T-helper 1 cell (primary cell): ENCODE measurements at regions not wholly inside any gene's neighbourhood (a gene's known extent, or its start where the extent isn't known, plus 50 kb on each side); places are given as distances from the start of the nearest gene placed in this dataset.

ENCODE experiments used
- DNase-seq, 5 donors: peaks; one replicate each; pipeline ENCODE4 v3.0.0-alpha.2; 2012 to 2020

DNA sequence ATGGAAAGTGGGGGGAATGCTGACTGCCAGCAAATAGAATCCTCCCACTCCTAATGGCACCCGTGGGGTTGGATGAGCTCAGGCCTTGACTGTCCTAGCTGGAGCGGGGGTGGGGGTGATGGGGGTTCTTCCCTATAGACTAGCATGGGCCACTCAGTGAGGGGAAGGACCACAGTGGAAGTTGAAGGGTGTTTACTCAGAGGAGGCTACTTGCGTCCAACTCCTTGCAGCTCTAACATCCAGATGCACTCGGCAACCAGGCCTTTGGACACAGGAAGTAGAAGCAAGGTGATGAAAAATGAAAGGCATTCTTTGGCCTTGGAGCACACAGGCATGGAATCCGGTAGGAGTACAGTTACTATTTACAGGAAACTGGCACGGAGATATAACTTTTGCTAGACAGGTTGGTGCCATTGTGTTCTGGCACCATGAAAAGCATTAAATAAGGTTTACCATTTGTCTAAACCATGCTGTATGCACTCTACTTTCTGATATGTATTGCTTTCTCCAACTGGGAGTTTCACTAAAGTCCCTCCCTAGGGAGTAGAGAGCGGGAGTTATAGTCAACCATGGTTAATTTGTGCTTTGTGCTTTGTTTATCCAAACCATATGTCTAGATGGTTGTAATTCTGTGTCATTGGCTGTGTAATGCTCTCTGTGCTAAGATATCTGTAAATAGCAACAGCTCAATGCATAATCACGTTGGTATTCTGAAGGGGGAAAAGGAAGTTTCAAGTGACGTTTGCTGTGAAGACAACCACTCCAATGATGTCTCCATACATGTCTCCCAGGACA lies 125.3 kb downstream of the TSHZ3 start:
- DNase-seq = no peak

- peak in 2 of 5 donors; percentile 5 to 61 for DNase-seq
Observed at GRCh38 chr19:31220540-31220939, 128.7 kb downstream of the TSHZ3 start.

- peak in 1 of 5 donors; percentile 51 for DNase-seq
Observed at GRCh38 chr19:31214997-31215396, 134.2 kb downstream of the TSHZ3 start.

DNA sequence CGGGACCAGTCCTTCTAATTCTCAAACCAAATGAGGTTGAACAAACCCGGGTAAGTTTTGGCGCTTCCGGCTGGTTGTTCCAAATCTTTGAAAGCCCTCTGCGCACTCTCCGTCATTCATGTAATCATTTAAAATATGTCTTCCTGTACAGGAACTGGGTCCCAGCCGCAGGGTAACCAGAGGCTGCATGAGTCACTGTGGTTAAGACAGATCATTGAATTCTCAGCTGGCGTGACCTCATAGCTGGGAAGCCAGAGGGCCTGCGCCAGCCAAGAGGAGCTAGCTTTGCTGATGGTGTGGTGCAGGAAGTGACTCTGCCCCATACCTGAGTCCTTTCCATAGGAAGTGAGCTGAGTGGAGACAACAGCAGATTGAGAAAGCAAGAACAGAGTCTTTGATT lies 135.2 kb downstream of the TSHZ3 start:
- peak; percentile 65 to 98 (median 76) for DNase-seq

DNA sequence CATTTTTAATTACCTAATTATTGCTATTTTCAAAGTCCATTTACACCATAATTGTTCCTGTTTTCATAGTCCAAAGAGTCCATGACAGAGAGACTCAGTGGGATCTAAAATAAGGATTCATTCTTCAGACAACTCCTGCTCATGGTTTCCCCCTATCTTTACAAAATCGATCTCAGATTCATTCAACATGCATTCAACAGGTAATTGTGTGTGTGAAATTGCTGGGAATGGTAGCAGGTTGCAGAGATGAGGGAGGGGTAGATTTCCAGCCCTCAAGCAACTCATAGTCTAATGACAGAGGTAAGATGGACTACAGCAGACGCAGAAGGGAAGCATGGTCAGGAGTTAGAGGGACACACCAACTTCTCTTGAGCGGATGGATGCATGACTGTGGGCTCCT lies 138.1 kb downstream of the TSHZ3 start:
- DNase-seq = no peak

DNA sequence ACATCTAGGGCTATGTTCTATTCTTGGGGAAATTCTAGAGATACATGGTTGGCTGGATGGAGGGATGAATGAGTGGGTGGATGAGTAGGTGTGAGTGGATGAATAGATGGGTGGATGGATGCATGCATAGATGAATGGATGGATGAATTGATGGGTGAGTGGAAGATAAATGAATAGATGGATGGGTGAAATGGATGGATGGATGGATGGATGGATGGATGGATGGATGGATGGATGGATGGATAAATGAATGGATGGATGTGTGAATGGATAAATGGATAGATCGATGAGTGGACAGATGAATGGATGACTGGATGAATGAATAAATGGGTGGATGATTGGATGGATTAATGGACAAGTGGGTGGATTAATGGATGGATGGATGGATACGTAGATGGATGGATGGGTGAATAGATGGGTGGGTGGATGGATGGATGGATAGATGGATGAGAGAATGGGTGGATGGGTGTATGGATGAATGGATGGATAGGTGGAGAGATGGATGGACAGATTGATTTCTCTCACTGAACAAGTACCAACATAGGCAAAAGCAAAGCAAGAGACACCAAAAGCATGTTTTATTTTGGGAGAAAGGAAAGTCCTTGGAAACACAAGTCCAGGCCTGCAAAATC lies 143.2 kb downstream of the TSHZ3 start:
- no peak for DNase-seq

- DNase-seq = no peak
Observed at GRCh38 chr19:31204115-31204514, 145.1 kb downstream of the TSHZ3 start.

- DNase-seq = no peak
Observed at GRCh38 chr19:31185261-31185660, 164.0 kb downstream of the TSHZ3 start.

- no peak for DNase-seq
Observed at GRCh38 chr19:31181535-31181934, 167.7 kb downstream of the TSHZ3 start.

DNA sequence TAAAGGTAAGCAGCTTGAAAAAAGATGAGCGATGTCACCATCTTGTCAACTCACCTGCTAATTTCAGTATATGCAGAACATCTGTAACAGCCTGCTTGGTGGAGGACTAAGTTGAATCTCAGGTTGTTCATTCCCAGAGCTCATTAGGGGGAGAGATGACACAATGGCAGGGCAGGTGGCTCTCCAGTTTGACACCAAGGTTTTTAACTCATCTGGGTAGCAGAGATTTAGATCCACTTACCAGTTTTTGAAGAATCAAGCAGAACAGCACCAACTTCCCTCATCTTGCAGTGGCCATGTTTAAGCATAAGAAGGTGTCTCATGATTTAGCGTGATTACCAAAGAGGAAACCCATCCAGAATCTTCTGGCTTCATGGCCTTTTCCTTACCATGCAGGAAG lies 168.3 kb downstream of the TSHZ3 start:
- no peak for DNase-seq

GRCh38 chr19:31179471-31179852 lies 169.8 kb downstream of the TSHZ3 start:
- DNase-seq = no peak

DNA sequence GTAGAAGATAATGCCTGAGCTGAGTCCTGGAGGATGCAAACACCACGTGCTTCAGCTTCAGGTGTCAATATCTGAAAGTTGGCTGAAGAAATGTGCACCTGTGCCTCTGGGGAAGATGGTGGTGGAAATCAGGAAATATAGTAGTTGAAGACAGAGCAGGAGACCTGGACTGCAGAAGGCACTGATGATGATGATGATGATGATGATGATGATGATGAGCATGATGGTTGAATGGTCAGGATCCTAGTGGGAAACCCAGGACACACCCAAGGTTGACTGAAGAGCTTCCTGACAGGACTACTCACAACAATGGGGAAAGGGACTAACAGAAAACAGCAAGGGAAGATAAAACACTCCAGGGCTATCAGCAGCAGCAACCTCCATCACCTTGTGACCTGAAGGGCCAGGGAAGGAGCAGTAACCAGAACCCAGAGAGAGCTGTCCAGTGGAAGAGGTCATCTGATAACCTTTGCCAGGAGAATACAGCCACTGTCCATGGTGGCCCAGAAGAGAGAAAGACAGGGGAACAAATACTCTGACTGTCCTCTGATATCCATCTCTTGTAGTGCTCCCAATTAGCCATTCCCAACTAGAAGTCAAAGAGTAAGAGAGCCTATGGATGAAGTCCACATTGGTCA lies 170.3 kb downstream of the TSHZ3 start:
- DNase-seq = no peak

DNA sequence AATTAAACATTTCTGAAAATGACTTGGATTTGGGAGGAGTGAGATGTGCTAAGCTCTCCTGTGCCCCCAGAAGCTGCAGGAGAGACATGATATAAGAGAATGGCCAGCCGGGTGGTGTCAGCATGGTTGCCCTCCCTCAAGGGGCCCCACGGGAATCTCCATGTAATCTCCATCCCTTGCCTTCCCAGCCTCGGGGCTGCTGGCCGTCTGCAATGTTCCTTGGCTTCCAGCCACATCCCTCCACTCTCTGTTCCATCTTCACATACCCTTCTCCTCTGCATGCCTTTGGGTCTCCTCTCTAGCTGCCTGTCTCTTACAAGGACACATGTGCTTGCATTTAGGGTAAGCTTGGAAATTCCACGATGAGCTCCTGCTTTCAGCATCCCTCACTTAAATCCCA lies 172.0 kb downstream of the TSHZ3 start:
- DNase-seq = no peak

GRCh38 chr19:31175564-31176348 lies 173.5 kb downstream of the TSHZ3 start:
- DNase-seq = no peak

GRCh38 chr19:31174948-31175347 lies 174.3 kb downstream of the TSHZ3 start:
- DNase-seq = no peak

- DNase-seq = no peak
Observed at GRCh38 chr19:31173991-31174390, 175.2 kb downstream of the TSHZ3 start.

- no peak for DNase-seq
Observed at GRCh38 chr19:31171936-31172335, 177.3 kb downstream of the TSHZ3 start.

DNA sequence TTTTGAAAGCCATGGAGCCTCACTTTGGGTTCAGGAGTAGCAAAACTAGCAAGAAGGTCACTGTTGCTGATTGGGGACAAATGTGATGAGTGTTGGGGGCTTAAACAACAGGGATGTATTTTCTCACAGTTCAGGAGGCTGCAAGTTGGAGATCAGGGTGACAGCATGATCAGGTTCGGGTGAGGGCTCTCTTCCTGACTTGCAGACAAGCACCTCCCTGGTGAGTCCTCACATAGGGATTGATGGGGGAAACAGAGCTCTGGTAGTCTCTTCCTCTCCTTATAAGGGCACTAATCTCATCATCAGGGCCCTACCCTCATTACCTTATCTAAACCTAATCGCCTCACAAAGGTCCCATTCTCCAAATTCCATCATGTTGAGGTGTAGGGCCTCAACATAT lies 179.2 kb downstream of the TSHZ3 start:
- DNase-seq = no peak

DNA sequence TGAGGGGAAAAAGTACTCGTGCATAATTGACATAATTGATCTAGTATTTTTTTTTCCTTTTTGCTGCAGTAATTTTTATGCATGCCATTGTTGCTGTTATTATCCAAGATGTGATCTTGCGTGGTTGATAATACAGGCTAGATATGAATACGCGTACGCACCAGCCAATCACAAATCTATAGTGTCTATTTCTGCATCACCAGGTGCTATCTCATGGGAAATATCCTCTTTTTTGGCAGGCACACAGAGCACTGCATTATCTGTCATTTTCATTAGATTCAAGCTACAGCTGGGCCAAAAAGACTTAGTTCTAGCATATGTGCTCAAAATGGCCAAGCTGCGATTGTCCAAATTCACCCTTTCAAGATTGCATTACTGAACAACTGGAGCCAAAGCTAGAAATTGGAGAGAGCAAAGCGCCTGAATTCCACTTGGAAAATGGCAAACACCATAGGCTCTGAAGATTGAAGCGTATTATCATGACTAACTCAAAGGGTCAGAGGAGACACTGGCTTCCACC lies 181.1 kb downstream of the TSHZ3 start:
- DNase-seq = no peak

DNA sequence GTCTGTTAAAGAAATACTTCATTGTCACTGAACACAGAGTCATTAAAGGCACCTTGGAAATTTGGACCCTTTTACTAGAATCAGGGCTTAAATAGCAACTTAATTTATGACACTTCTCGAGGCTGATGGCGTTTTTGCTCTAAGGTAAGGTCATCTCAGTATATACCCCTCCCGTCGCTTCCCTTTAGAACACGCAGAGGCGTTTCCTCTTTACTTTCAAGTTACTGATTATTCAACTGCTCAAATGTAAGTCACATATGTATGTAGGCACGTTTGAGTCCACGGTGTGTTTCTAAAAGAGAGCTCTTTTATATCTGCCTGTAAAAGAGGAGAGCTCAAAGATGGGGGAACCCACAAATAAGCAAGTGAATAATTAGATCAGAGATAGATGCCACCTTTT lies 181.5 kb downstream of the TSHZ3 start:
- no peak for DNase-seq

GRCh38 chr19:31166206-31166605 lies 183.0 kb downstream of the TSHZ3 start:
- DNase-seq = no peak

DNA sequence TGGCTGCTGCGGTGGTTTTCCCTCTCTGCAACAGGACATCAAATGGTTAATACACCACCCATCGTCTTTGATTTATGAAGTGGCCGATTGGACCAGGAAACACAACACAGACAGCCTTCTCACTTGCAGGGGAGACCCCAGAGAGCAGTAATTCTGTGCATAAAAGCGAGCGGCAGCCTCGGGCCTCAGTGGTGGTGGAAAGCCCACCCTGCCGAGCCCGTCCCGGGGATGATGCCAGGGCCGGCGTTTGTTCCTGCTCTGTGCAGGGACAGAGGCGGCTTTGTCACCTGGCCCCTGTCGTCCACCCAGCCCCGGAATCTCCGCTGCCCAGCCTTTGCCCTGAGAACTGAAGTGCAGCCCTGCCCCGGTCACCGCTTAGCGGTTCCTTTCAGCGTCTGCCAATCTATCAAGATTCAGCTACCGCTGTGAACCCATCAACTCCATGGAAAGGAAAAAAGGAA lies 184.4 kb downstream of the TSHZ3 start:
- no peak for DNase-seq
